Endothelial cell of umbilical vein (primary cell): ENCODE measurements at regions not wholly inside any gene's neighbourhood (a gene's known extent, or its start where the extent isn't known, plus 50 kb on each side); places are given as distances from the start of the nearest gene placed in this dataset.

Experiments used
- BruUV-seq: library from RNA; stranded (reverse); fragments of 400-500 nt; replicated peaks from 2 replicates; lab custom pipeline; 2021; lab: Mats Ljungman, UMichigan
- CTCF ChIA-PET: fragments of 300-600, 350-600 bp; sonication (Branson Sonifier 250); formaldehyde crosslinking; loops from one replicate; lab custom pipeline; 2021; ENCODE audit warnings: antibody characterized with exemption, inconsistent platforms; lab: Charles Lee
- POLR2A ChIA-PET: fragments of 300-600, 350-600 bp; sonication (Branson Sonifier 250); formaldehyde crosslinking; loops from one replicate; lab custom pipeline; 2021; ENCODE audit warnings: antibody characterized with exemption, inconsistent platforms; lab: Charles Lee
- DNase-seq: peaks from one replicate; pipeline ENCODE4 v3.0.0-alpha.2; 2011; ENCODE audit warnings: low read depth, low spot score
- FAIRE-seq: peaks from 2 replicates; lab custom pipeline; 2011; peaks lifted over from hg19 to GRCh38; lab: Jason Lieb, UNC
- H2AFZ ChIP-seq: 2 replicates; pipeline ENCODE4 v1.6.0; 2012; ENCODE audit warnings: low read depth, low read length, control low read depth, inconsistent platforms
- H3K27ac ChIP-seq: 2 replicates; pipeline ENCODE4 v1.5.1; 2011; ENCODE audit warnings: low read depth, mild to moderate bottlenecking, control low read depth, low read length, moderate library complexity; ENCODE audit not compliant: insufficient read depth
- H3K27me3 ChIP-seq, 2 experiments: 2 replicates each; pipeline versions ENCODE4 v1.6.0 to v1.6.1; 2011; ENCODE audit warnings: low read length in 2 of 2, mixed read lengths in 1 of 2; ENCODE audit not compliant: control insufficient read depth in 2 of 2, insufficient read depth in 2 of 2
- H3K36me3 ChIP-seq, 2 experiments: 2 replicates in 1 of 2; 3 replicates in 1 of 2; pipeline ENCODE4 v1.5.1; 2011; ENCODE audit warnings: low read length in 2 of 2, mild to moderate bottlenecking in 1 of 2, moderate library complexity in 1 of 2; ENCODE audit not compliant: control insufficient read depth in 2 of 2, insufficient read depth in 2 of 2; ENCODE audit errors: extremely low read depth in 1 of 2
- H3K4me1 ChIP-seq: 3 replicates; pipeline ENCODE4 v1.5.1; 2011; ENCODE audit warnings: mild to moderate bottlenecking, low read length; ENCODE audit not compliant: control insufficient read depth, insufficient read depth; ENCODE audit errors: extremely low read depth
- H3K4me2 ChIP-seq: 2 replicates; pipeline ENCODE4 v1.6.1; 2011; ENCODE audit warnings: low read length, control low read depth, mixed read lengths; ENCODE audit not compliant: insufficient read depth
- H3K4me3 ChIP-seq, 3 experiments: fragments of 200-600 bp in 1 of 3; sonication (generic), shearing (Covaris generic) in 1 of 3; replicated peaks in 1 of 3; 2 replicates each; pipeline ENCODE4 v1.5.1; 2011 to 2016; ENCODE audit warnings: control low read depth in 3 of 3, low read length in 3 of 3, mild to moderate bottlenecking in 2 of 3, inconsistent platforms in 1 of 3, low read depth in 1 of 3, moderate library complexity in 1 of 3; ENCODE audit not compliant: insufficient read depth in 1 of 3
- H3K79me2 ChIP-seq: 2 replicates; pipeline ENCODE4 v1.6.0; 2012; ENCODE audit warnings: low read length, inconsistent platforms; ENCODE audit not compliant: control insufficient read depth, insufficient read depth
- H3K9ac ChIP-seq: replicated peaks from 2 replicates; pipeline ENCODE3; 2011; ENCODE audit warnings: low read length, control low read depth; ENCODE audit not compliant: insufficient read depth; ENCODE audit errors: extremely low read depth
- H3K9me1 ChIP-seq: replicated peaks from 3 replicates; pipeline ENCODE4 v1.6.0; 2011; ENCODE audit warnings: mild to moderate bottlenecking, low read length; ENCODE audit not compliant: control insufficient read depth, insufficient read depth; ENCODE audit errors: extremely low read depth
- H3K9me3 ChIP-seq: replicated peaks from 2 replicates; pipeline ENCODE4 v1.5.1; 2012; ENCODE audit warnings: low read length, inconsistent platforms; ENCODE audit not compliant: control insufficient read depth, insufficient read depth
- H4K20me1 ChIP-seq: replicated peaks from 2 replicates; pipeline ENCODE3; 2011; ENCODE audit warnings: mild to moderate bottlenecking, low read length; ENCODE audit not compliant: control insufficient read depth, insufficient read depth; ENCODE audit errors: extremely low read depth
- CTCF ChIP-seq, 2 donors: IDR thresholded peaks; 1 replicate in 1 of 2; 2 replicates in 1 of 2; pipeline ENCODE4 v1.5.1; 2011; ENCODE audit warnings: low read length in 2 of 2, mild to moderate bottlenecking in 2 of 2, moderate library complexity in 2 of 2, control low read depth in 1 of 2, inconsistent platforms in 1 of 2, low read depth in 1 of 2; ENCODE audit not compliant: insufficient read depth in 1 of 2; ENCODE audit errors: extremely low read depth in 1 of 2
- EZH2 ChIP-seq: IDR thresholded peaks from 2 replicates; pipeline ENCODE4 v1.6.1; 2012; ENCODE audit warnings: borderline replicate concordance, low read depth, mild to moderate bottlenecking, moderate library complexity, low read length, inconsistent platforms; ENCODE audit not compliant: severe bottlenecking
- GATA2 ChIP-seq: IDR thresholded peaks from 2 replicates; pipeline ENCODE4 v1.7.0; 2011; ENCODE audit warnings: low read depth, mild to moderate bottlenecking, moderate library complexity, mixed read lengths, low read length; ENCODE audit not compliant: insufficient read length, insufficient read depth
- JUN ChIP-seq: IDR thresholded peaks from 2 replicates; pipeline ENCODE4 v1.6.1; 2011; ENCODE audit warnings: borderline replicate concordance, low read depth; ENCODE audit not compliant: insufficient read length, insufficient read depth
- POLR2A ChIP-seq: IDR thresholded peaks from 2 replicates; pipeline ENCODE4 v1.6.1; 2012; ENCODE audit warnings: low read depth, mild to moderate bottlenecking, control low read depth, low read length
- dilution Hi-C: fragments of 300-500 bp; cut with MboI; formaldehyde crosslinking; loops from one replicate; pipeline ENCODE4 v1.15.0; 2019; ENCODE audit warnings: low sequenced_read_pairs; ENCODE audit not compliant: extremely low pct_ligation_motif_present
- intact Hi-C: fragments of 100-400 bp; cut with micrococcal nuclease; formaldehyde crosslinking; loops from one replicate; pipeline ENCODE4 v1.10.0; 2022

GRCh38 chr9:115289757-115290208 is 171.8 kb upstream of the TNC start:
- POLR2A ChIA-PET = no interaction called here

More at GRCh38 chr9:115289757-115290208, 171.8 kb upstream of the TNC start:
- TF ChIP-seq JUN (no peak), GATA2 (no peak), CTCF (IDR thresholded peaks at IDR 0.05; ENCODE audit: extremely low read depth in 1 of 2, insufficient read depth in 1 of 2, low read depth in 1 of 2, low read length in 2 of 2) (no peak), EZH2 (no peak), POLR2A (no peak)
- Histone ChIP-seq H3K27ac (no peak overlapping the region), H3K79me2 (no peaks in the 10 kb centered on the region), H2AFZ (no peak overlapping the region), H3K36me3 (no peaks in the 10 kb centered on the region), H3K4me2 (no peak overlapping the region), H3K4me3 (no peak overlapping the region), H4K20me1 (no peaks in the 10 kb centered on the region), H3K27me3 (no peaks in the 10 kb centered on the region), H3K9me3 (peaks cover 5% of the 10 kb centered on the region), H3K9ac (no peak overlapping the region), H3K9me1 (no peaks in the 10 kb centered on the region), H3K4me1 (no peaks in the 10 kb centered on the region)
- no TSS peak for BruUV-seq
- CTCF ChIA-PET = interaction anchor here (1.6 kb wide), 1 partner anchor 13 kb away, joined by 3 read pairs; no protein-coding TSS in a partner anchor
- FAIRE-seq (no peak), DNase-seq (no peak)
- dilution Hi-C loops = no loop called here
- intact Hi-C loops = no loop called here
